Urinary bladder (tissue), 3 donors: ENCODE measurements at regions not wholly inside any gene's neighbourhood (a gene's known extent, or its start where the extent isn't known, plus 50 kb on each side); places are given as distances from the start of the nearest gene placed in this dataset.

Experiments
- DNase-seq: peaks from one replicate; pipeline ENCODE4 v3.0.0-alpha.2; 2015; ENCODE audit errors: extremely low spot score
- H3K27ac ChIP-seq: one replicate; pipeline ENCODE4 v1.5.1; 2013; ENCODE audit warnings: low read depth, mild to moderate bottlenecking, moderate library complexity
- H3K36me3 ChIP-seq: one replicate; pipeline ENCODE4 v1.6.1; 2013; ENCODE audit warnings: mild to moderate bottlenecking, moderate library complexity; ENCODE audit not compliant: insufficient read depth
- H3K4me1 ChIP-seq: one replicate; pipeline ENCODE4 v1.6.1; 2013; ENCODE audit warnings: mild to moderate bottlenecking, moderate library complexity; ENCODE audit not compliant: insufficient read depth
- H3K4me3 ChIP-seq: one replicate; pipeline ENCODE4 v1.5.1; 2013; ENCODE audit warnings: low read depth, low read length
- WGBS: extraction: QIAGEN DNeasy Blood & Tissue Kit; methylation state at CpG from one replicate; pipeline ENCODE4 v1.1.7; 2013; 5-methylcytosine and 5-hydroxymethylcytosine counted together
- donor health status: healthy with polysubstance abuse.
- donor health status: healthy.

DNA sequence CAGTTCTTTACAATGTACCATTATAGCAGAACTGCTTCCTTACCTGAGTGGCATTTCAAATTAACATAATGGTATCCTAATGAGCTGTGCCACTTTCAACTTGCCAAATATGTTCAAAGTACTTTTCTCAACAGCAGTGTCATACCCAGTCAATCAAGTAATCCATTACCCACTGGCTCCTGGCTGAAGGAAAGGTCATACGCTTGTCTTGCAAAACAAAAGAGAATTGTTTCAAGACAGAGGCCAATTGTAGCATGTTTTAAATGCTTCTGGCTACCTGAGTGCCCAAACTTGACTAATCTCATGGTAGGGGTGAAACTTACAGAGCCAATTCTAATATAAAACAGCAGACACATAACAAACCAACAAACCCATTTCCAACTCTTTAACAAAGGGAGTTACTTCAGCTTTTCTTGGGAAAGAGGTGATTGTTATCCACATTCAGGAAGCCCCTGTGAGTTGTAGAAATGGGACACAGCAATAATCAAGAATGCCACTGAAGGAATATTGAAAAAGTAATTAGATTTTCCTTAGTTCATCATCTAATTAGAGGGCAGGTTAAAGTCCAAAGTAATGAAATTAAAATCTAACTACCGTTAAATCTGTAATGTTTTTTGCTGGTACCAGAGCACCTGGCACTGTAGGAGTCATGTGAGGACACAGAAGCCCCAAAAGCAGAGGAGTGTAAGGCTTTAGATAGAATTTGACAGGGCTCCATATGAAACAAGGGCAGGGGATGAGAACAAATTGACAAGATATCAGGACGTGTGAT, 241.9 kb downstream of the RWDD3 start:
- Histone ChIP-seq H3K4me1 (no peaks in the 10 kb centered on the region), H3K4me3 (no peak overlapping the region), H3K36me3 (no peaks in the 10 kb centered on the region), H3K27ac (no peak overlapping the region)
- DNase-seq, result no peak
- WGBS, result 92% methylated on average over 3 of the region's 3 CpGs

DNA sequence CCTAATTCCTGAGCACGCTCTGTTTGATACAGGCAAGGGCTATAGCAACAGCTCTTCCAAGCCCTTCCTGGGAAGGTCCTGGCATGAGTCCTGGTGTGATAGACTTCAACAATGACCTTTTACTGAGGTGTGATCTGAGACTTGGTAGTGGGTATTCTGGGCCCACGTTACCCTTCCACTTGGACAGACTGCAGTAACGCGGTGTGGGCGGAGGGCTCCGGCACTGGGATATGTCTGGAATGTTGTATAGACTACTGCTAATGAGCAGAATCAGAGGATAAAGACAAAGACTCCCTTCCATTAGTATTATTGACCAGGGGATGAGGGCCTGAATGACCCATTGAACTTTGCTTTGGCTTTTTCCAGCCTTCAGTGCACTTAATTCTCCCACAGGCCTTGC, 262.3 kb downstream of the RWDD3 start:
- Histone ChIP-seq H3K4me1 (no peaks in the 10 kb centered on the region), H3K27ac (no peak overlapping the region), H3K4me3 (no peak overlapping the region), H3K36me3 (no peaks in the 10 kb centered on the region)
- WGBS, result 91% methylated on average over 6 of the region's 6 CpGs
- no peak for DNase-seq

DNA sequence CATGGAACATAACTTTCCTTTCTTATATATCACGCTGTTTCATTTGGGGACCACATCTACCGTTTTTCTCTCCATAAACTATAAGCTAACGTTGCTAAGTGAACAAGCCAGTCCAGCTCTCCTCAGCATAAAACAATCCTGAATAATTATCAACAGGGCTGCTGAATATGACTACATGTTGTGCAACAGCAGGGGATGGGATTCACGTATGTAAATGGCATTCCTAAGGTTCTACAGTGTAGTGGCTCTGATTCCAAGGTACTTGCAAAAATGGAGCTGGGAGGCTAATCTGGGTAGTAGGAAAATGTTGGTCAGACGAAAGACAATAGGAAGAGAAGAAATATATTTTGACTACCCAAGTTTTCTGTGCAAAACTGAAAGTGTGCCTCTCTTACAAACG, 262.8 kb downstream of the RWDD3 start:
- no peak for DNase-seq
- no peaks in the 10 kb centered on the region for H3K36me3 ChIP-seq
- WGBS, result 79% methylated on average over 6 of the region's 6 CpGs

DNA sequence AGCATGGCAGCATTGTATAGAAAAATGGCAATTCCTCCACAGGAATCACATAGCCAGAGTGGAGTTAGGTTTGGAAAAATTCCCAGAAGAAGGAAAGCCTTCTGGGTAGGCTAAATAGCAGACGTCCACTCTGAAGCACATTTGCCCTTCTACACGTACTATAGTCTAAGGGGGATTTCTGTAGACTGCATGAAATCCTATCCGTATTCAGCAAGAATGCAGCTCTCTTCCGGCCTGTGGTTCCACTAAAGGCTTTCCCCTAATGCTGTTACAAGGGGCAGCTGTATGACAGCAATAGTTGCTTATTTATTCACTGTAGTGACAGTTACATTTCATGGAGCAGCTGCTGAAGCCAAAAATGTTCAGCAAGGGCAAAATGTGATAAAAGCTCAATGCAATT, 263.6 kb downstream of the RWDD3 start:
- no peak overlapping the region for H3K4me3 ChIP-seq
- 71% methylated on average over 4 of the region's 4 CpGs for WGBS
- H3K27ac ChIP-seq, result no peak overlapping the region
- no peak for DNase-seq
- no peaks in the 10 kb centered on the region for H3K36me3 ChIP-seq
- H3K4me1 ChIP-seq, result no peaks in the 10 kb centered on the region

More for the DNA sequence above, 262.8 kb downstream of the RWDD3 start:
- Histone ChIP-seq H3K27ac (no peak overlapping the region), H3K4me1 (no peaks in the 10 kb centered on the region), H3K4me3 (no peak overlapping the region)

DNA sequence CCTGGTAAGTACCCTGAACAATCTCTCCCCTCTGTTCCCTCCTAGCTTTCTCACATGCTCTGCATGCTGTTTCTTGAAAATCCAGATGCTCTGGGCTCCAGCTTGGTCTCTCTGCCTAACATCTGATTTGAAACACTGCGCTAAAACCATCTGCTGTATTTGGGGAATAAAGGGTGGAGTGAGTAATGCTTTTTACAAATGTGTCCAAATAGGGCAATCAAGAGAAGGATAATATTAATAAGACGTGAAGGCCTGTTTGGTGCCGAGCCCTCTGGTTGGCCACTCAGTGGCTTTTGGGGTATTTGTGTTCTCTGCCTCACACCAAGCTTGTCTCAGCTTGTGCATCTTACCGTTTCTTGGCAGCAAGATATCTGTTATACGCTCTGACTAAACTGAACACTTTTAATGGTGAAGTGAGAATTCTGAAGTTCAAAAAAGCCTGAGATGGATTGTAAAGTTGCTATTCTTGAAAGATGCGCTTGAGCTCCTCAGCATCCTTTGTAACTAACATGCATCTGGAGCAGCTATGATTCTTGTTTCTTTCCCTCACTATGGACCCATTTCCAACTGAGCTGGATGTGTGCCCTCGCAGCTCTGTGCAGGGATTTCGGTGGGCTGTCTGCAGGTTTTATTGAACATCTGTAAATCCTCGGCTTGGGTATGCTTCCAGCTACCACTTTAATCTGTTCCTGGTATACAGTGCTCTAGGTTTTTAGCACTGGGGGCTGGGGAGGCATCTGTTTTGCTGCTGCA, 269.4 kb downstream of the RWDD3 start:
- DNase-seq, result no peak
- Histone ChIP-seq H3K27ac (no peak overlapping the region), H3K36me3 (no peaks in the 10 kb centered on the region), H3K4me3 (no peak overlapping the region), H3K4me1 (no peaks in the 10 kb centered on the region)
- WGBS, result 50% methylated on average over 9 of the region's 9 CpGs

DNA sequence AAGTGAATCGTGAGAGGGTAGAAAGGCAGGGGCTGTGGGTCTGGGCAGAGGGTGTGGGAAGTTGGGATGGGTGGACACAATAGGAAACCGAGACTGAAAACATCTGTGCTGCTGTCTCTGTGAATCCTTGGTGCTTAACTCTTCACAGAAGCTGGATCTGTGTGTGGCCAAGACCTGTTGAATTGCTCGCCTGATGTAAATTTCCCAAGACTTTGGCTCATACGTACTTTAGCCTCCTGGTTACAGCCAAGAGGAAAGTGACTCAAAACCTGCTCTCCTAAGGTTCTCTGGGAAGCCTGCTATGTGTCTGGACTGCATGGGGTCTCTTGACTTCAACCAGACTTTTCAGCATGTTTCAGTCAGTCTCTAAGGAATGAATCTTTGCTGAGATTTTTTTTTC, 270.3 kb downstream of the RWDD3 start:
- no peak for DNase-seq
- Histone ChIP-seq H3K4me3 (no peak overlapping the region), H3K36me3 (no peaks in the 10 kb centered on the region), H3K4me1 (no peaks in the 10 kb centered on the region), H3K27ac (no peak overlapping the region)
- WGBS, result 57% methylated on average over 4 of the region's 4 CpGs

DNA sequence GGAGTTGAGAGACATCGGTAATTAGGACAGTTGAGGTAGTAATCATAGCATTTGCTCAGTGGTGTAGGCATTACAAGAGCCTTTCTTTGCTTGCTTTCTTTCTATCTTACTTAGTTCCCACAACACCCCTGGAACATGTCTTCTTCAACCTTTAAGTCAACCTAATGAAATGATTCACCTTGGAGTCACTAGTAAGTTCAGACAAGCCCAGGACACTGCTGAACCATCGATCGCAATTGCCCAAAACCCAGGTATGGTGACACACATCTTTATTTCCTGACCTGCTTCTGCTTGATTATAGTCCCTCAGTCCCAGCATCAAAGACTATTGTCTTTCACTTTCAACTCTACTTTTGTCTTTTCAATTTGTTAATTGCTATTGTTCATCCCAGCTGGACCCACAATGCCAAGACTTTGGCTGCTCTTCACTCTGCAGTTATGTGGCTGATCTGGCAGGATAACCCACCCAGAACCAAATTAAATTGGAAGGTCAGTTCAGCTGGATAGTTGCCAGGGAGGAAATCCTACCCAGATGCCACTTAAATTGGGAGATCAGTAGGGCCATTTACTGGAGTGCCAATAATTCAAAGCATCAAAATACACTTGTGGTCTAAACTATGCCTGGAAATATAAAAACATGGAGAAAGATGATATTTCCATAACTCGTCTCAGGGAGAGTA, 272.9 kb downstream of the RWDD3 start:
- 93% methylated on average over 4 of the region's 4 CpGs for WGBS
- Histone ChIP-seq H3K27ac (no peak overlapping the region), H3K4me1 (no peaks in the 10 kb centered on the region), H3K4me3 (no peak overlapping the region), H3K36me3 (no peaks in the 10 kb centered on the region)
- DNase-seq, result no peak

DNA sequence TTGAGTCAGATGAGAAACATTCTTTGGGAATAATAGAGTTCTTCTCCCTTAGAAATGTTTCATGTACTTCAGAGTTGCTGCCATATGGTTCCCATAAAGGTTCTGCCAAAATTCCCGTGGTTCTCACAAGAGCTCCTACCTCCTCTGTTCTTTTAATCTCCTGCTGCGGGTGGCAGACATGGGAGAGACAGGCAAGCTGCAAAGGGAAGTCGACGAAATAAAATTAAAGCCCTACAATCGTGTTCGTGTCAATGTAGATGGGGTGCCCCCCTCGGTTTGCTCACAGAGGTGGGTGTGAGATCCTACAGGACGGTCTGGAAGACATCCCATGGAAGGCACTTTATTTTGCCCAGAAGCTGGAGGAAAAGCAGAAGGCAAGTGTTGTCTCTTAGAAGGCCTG, 276.0 kb downstream of the RWDD3 start:
- Histone ChIP-seq H3K36me3 (no peaks in the 10 kb centered on the region), H3K4me1 (no peaks in the 10 kb centered on the region), H3K27ac (no peak overlapping the region), H3K4me3 (no peak overlapping the region)
- DNase-seq, result no peak
- 73% methylated on average over 8 of the region's 8 CpGs for WGBS

DNA sequence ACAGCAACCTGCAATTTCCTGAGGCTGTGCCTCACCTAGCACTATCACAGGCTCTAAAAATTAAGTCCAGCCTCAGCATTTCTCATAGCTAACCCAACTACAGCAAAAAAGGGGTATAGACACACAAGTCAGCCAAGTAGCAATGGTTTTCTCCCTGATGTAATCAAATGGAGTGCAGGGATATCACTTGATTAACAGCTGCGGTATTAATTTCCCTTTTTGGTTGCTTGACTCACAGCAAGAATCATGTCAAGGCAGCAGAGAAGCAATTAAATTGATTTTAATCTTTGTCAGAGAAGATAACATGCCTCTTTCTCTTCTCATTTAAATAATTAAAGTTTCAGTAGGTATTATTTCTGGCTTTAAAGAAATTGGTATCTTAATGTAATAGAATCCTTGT, 278.9 kb downstream of the RWDD3 start:
- Histone ChIP-seq H3K4me1 (no peaks in the 10 kb centered on the region), H3K27ac (no peak overlapping the region), H3K4me3 (no peak overlapping the region), H3K36me3 (no peaks in the 10 kb centered on the region)
- WGBS, result 78% methylated on average over 1 of the region's 1 CpG
- DNase-seq, result no peak

DNA sequence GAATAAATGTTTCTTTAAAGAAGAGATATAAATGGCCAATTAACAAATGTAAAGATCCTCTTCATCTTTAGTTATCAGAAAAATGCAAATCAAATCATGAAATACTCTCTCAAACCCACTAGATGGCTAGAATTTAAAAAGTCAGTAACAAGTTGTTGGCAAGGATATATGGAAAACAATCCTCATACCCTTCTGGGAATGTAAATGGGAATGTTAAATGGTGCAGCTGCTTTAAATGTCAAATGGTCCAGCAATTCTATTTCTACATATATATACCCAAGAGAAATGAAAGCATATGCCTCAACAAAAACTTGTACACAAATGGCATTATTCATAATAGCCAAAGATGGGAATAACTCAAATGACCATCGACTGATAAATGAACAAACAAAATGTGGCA, 283.5 kb downstream of the RWDD3 start:
- no peak overlapping the region for H3K27ac ChIP-seq
- no peaks in the 10 kb centered on the region for H3K4me1 ChIP-seq
- no peaks in the 10 kb centered on the region for H3K36me3 ChIP-seq
- no peak overlapping the region for H3K4me3 ChIP-seq
- no peak for DNase-seq
- 72% methylated on average over 1 of the region's 1 CpG for WGBS

DNA sequence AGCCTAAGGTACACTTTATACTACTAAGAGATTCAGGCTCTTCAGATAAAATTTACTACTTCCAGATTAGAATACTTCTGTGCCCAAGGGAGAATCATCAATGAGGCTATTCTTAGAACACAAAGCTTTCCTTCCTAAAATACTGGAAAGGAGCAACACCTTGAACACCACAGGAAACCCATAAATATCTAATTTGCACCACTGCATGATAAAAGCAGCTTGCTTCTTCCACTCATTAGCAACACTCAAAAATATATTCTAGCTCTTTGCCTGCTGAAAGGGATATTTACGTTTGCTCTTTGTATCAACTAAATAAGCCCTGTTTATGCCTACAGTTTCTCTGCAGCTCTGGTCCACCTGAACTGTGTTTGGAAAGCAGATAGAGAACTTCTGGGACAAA, 284.3 kb downstream of the RWDD3 start:
- no peaks in the 10 kb centered on the region for H3K4me1 ChIP-seq
- no peak overlapping the region for H3K27ac ChIP-seq
- H3K36me3 ChIP-seq, result no peaks in the 10 kb centered on the region
- DNase-seq, result no peak
- no peak overlapping the region for H3K4me3 ChIP-seq
- WGBS, result 0% methylated on average over 1 of the region's 1 CpG

DNA sequence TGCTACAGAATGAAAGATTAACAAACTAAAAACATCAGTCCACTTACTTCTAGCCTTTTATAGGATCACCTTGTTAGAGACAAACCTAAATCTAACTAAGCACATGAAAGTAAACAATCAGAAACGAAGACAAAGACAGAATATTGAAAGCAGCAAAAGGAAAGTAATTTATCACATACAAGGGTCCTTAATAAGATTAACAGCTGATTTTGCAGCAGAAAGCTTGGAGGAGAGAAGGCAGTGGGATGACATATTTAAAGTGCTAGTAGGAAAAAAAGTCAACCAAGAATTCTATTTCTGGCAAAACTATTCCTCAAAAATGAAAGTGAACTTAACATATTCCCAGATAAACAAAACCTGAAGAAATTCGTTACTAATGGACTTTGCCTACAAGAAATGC, 286.4 kb downstream of the RWDD3 start:
- Histone ChIP-seq H3K4me3 (no peak overlapping the region), H3K27ac (no peak overlapping the region), H3K36me3 (no peaks in the 10 kb centered on the region), H3K4me1 (no peaks in the 10 kb centered on the region)
- DNase-seq, result no peak
- 82% methylated on average over 2 of the region's 2 CpGs for WGBS

DNA sequence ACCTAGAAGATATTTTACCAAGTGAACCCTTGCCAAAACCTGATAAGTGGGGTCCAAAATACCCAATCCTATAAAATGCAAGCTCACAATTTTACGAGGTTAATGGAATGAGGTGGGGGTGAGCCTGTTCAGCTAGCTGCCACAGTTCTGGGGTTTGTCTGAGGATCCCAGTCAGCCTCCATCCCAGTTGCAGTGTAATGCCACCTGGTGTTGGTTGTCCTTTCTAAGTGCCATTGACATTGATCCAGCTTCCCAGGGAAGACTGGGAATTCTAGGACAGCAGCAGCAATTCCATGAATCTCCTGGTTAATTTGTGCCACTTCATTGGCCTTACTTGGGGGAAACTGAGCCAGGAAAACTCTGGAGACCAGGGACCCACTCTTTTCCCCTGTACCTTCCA, 298.3 kb downstream of the RWDD3 start:
- no peaks in the 10 kb centered on the region for H3K4me1 ChIP-seq
- 31% methylated on average over 1 of the region's 1 CpG for WGBS
- no peak overlapping the region for H3K27ac ChIP-seq
- DNase-seq, result no peak
- H3K4me3 ChIP-seq, result no peak overlapping the region
- no peaks in the 10 kb centered on the region for H3K36me3 ChIP-seq

DNA sequence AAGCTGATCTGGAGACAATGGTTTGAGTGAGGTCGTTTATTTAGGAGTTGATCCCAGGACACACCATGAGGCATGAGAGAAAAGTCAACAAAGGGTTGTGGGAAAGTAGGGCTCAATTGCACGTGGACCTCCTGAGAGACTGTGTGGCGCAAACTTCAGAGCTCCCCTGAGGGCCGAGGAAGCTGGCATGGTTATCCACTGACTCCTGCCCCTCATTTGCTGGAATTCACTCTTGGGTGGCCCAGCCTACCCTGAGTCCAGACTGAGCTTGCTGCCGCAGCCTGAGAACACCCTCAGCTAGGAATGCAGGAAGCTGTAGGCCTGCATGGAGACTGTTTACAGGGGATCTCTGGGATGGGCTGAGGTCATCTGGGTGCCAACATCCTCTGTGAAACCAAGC, 301.0 kb downstream of the RWDD3 start:
- Histone ChIP-seq H3K4me3 (no peak overlapping the region), H3K36me3 (no peaks in the 10 kb centered on the region), H3K4me1 (no peaks in the 10 kb centered on the region), H3K27ac (no peak overlapping the region)
- WGBS, result 77% methylated on average over 5 of the region's 5 CpGs
- DNase-seq, result no peak
